H1 (cell line): ENCODE measurements at regions not wholly inside any gene's neighbourhood (a gene's known extent, or its start where the extent isn't known, plus 50 kb on each side); places are given as distances from the start of the nearest gene placed in this dataset.

Source experiments
- CTCF ChIA-PET: fragments of 300-600 bp; sonication (Branson Sonifier 250); formaldehyde crosslinking; loops from one replicate; lab custom pipeline; 2021; ENCODE audit not compliant: partially characterized antibody; lab: Charles Lee
- POLR2A ChIA-PET: fragments of 300-600 bp; sonication (Branson Sonifier 250); formaldehyde crosslinking; loops from one replicate; lab custom pipeline; 2021; ENCODE audit warnings: inconsistent platforms; ENCODE audit not compliant: partially characterized antibody; lab: Charles Lee
- DNase-seq, 2 experiments: peaks; one replicate each; pipeline versions ENCODE4 v3.0.0 to v3.0.0-alpha.2; 2010 to 2022; ENCODE audit warnings: low spot score in 2 of 2, low read depth in 1 of 2, mixed read lengths in 1 of 2
- FAIRE-seq: peaks from 2 replicates; lab custom pipeline; 2011; peaks lifted over from hg19 to GRCh38; lab: Jason Lieb, UNC
- H2AFZ ChIP-seq: 2 replicates; pipeline ENCODE4 v1.8.1; 2012; ENCODE audit warnings: low read length, inconsistent platforms
- H2AK5ac ChIP-seq: 2 replicates; pipeline ENCODE4 v1.6.1; 2013; ENCODE audit warnings: low read depth, low read length
- H2BK120ac ChIP-seq: replicated peaks from 2 replicates; pipeline ENCODE3; 2013; ENCODE audit warnings: low read depth, low read length, inconsistent platforms
- H2BK12ac ChIP-seq: 2 replicates; pipeline ENCODE4 v1.6.1; 2013; ENCODE audit warnings: low read depth, low read length
- H2BK15ac ChIP-seq: 2 replicates; pipeline ENCODE4 v1.6.1; 2013; ENCODE audit warnings: low read length
- H2BK20ac ChIP-seq: 2 replicates; pipeline ENCODE4 v1.6.1; 2013; ENCODE audit warnings: low read length
- H2BK5ac ChIP-seq: 2 replicates; pipeline ENCODE4 v1.6.1; 2013; ENCODE audit warnings: low read depth, low read length
- H3K14ac ChIP-seq: 2 replicates; pipeline ENCODE4 v1.6.1; 2013; ENCODE audit warnings: inconsistent platforms; ENCODE audit not compliant: insufficient read length
- H3K18ac ChIP-seq: 2 replicates; pipeline ENCODE4 v1.6.1; 2013; ENCODE audit warnings: low read length; ENCODE audit errors: extremely low read depth
- H3K23ac ChIP-seq: 2 replicates; pipeline ENCODE4 v1.6.1; 2013; ENCODE audit warnings: inconsistent platforms; ENCODE audit not compliant: insufficient read length
- H3K23me2 ChIP-seq: 2 replicates; pipeline ENCODE4 v1.6.1; 2013; ENCODE audit warnings: low read depth, low read length
- H3K27ac ChIP-seq: 2 replicates; pipeline ENCODE4 v1.6.1; 2011; ENCODE audit warnings: low read depth, low read length, inconsistent platforms
- H3K27me3 ChIP-seq, 4 experiments: replicated peaks in 1 of 4; 1 replicate in 1 of 4; 2 replicates in 3 of 4; pipeline versions ENCODE4 v1.6.1 to v1.8.1; 2011 to 2013; ENCODE audit warnings: low read length in 3 of 4, mild to moderate bottlenecking in 3 of 4, inconsistent platforms in 2 of 4, mixed read lengths in 2 of 4, moderate library complexity in 1 of 4; ENCODE audit not compliant: control insufficient read depth in 3 of 4, insufficient read depth in 3 of 4; ENCODE audit errors: extremely low read depth in 1 of 4
- H3K36me3 ChIP-seq, 4 experiments: 2 replicates each; pipeline versions ENCODE4 v1.6.1 to v1.8.1; 2011 to 2013; ENCODE audit warnings: mild to moderate bottlenecking in 4 of 4, low read length in 3 of 4, moderate library complexity in 2 of 4, control low read depth in 1 of 4, inconsistent platforms in 1 of 4; ENCODE audit not compliant: insufficient read depth in 4 of 4, control insufficient read depth in 2 of 4
- H3K4ac ChIP-seq: replicated peaks from 2 replicates; pipeline ENCODE3; 2013; ENCODE audit warnings: low read length, low read depth, mixed read lengths, inconsistent platforms; ENCODE audit not compliant: insufficient read length
- H3K4me1 ChIP-seq, 4 experiments: replicated peaks in 1 of 4; 1 replicate in 1 of 4; 2 replicates in 3 of 4; pipeline versions ENCODE4 v1.6.1 to v1.8.1; 2011 to 2013; ENCODE audit warnings: low read length in 3 of 4, inconsistent platforms in 2 of 4, mixed read lengths in 1 of 4; ENCODE audit not compliant: insufficient read depth in 4 of 4, control insufficient read depth in 3 of 4
- H3K4me2 ChIP-seq, 2 experiments: 2 replicates each; pipeline versions ENCODE4 v1.6.1 to v1.8.1; 2011 to 2013; ENCODE audit warnings: low read depth in 2 of 2, low read length in 2 of 2, control low read depth in 1 of 2, inconsistent platforms in 1 of 2, mild to moderate bottlenecking in 1 of 2; ENCODE audit not compliant: insufficient read depth in 1 of 2
- H3K4me3 ChIP-seq, 4 experiments: fragments of 200-600, 300-600 bp in 1 of 4; sonication (generic), shearing (Covaris generic), sonication (Bioruptor Twin) in 1 of 4; 2 replicates each; pipeline versions ENCODE4 v1.5.1 to v1.8.1; 2011 to 2016; ENCODE audit warnings: low read length in 4 of 4, low read depth in 3 of 4, control low read depth in 2 of 4, inconsistent platforms in 2 of 4, mild to moderate bottlenecking in 2 of 4, mixed read lengths in 1 of 4, moderate library complexity in 1 of 4; ENCODE audit not compliant: insufficient read depth in 2 of 4; ENCODE audit errors: extremely low read depth in 1 of 4
- H3K56ac ChIP-seq: replicated peaks from 2 replicates; pipeline ENCODE3; 2013; ENCODE audit warnings: low read depth, mild to moderate bottlenecking, mixed read lengths, low read length, inconsistent platforms; ENCODE audit not compliant: insufficient read length
- H3K79me1 ChIP-seq: 2 replicates; pipeline ENCODE4 v1.6.1; 2013; ENCODE audit warnings: low read depth, low read length, control low read depth
- H3K79me2 ChIP-seq, 2 experiments: 2 replicates each; pipeline versions ENCODE4 v1.6.1 to v1.8.1; 2012 to 2013; ENCODE audit warnings: low read length in 2 of 2, mild to moderate bottlenecking in 2 of 2, inconsistent platforms in 1 of 2; ENCODE audit not compliant: insufficient read depth in 2 of 2, control insufficient read depth in 1 of 2
- H3K9ac ChIP-seq, 4 experiments: replicated peaks in 1 of 4; 1 replicate in 1 of 4; 2 replicates in 3 of 4; pipeline versions ENCODE4 v1.6.1 to v1.8.1; 2011 to 2013; ENCODE audit warnings: low read depth in 3 of 4, low read length in 3 of 4, control low read depth in 2 of 4, mild to moderate bottlenecking in 2 of 4, moderate library complexity in 2 of 4, inconsistent platforms in 1 of 4; ENCODE audit errors: extremely low read depth in 1 of 4
- H3K9me3 ChIP-seq, 2 experiments: 2 replicates each; pipeline versions ENCODE4 v1.6.1 to v1.8.1; 2012 to 2013; ENCODE audit warnings: mild to moderate bottlenecking in 2 of 2, moderate library complexity in 2 of 2, control low read depth in 1 of 2, inconsistent platforms in 1 of 2, low read depth in 1 of 2, low read length in 1 of 2, mixed read lengths in 1 of 2; ENCODE audit not compliant: insufficient read depth in 2 of 2
- H4K20me1 ChIP-seq, 2 experiments: replicated peaks in 1 of 2; 2 replicates each; pipeline versions ENCODE3 to v1.8.1; 2011 to 2013; ENCODE audit warnings: inconsistent platforms in 2 of 2, low read length in 2 of 2, mild to moderate bottlenecking in 1 of 2; ENCODE audit not compliant: insufficient read depth in 2 of 2, control insufficient read depth in 1 of 2
- H4K5ac ChIP-seq: 2 replicates; pipeline ENCODE4 v1.6.1; 2013; ENCODE audit warnings: low read length, low read depth, mixed read lengths, inconsistent platforms; ENCODE audit not compliant: insufficient read length
- H4K8ac ChIP-seq: 2 replicates; pipeline ENCODE4 v1.8.0; 2013; ENCODE audit warnings: mild to moderate bottlenecking, moderate library complexity, low read length, inconsistent platforms; ENCODE audit not compliant: insufficient read depth; ENCODE audit errors: extremely low read depth
- H4K91ac ChIP-seq: replicated peaks from 2 replicates; pipeline ENCODE3; 2013; ENCODE audit warnings: low read length, mixed read lengths, inconsistent platforms; ENCODE audit not compliant: insufficient read length
- CBX8 ChIP-seq: fragments of 300-800, 300-1000 bp; sonication (generic); IDR thresholded peaks from 2 replicates; pipeline ENCODE4 v1.7.1; 2016; ENCODE audit warnings: low read depth, low read length, borderline replicate concordance
- FOSL1 ChIP-seq: IDR thresholded peaks from 2 replicates; pipeline ENCODE4 v1.6.1; 2011; ENCODE audit warnings: mild to moderate bottlenecking, low read depth, low read length, moderate library complexity; ENCODE audit not compliant: insufficient read depth
- GABPA ChIP-seq: IDR thresholded peaks from 2 replicates; pipeline ENCODE4 v1.6.1; 2011; ENCODE audit warnings: mild to moderate bottlenecking, low read length, moderate library complexity, borderline replicate concordance; ENCODE audit not compliant: insufficient read depth
- HDAC6 ChIP-seq: IDR thresholded peaks from one replicate; pipeline ENCODE4 v1.7.1; 2012; ENCODE audit warnings: low read depth, mild to moderate bottlenecking, inconsistent platforms, low read length, moderate library complexity
- JUN ChIP-seq: IDR thresholded peaks from 2 replicates; pipeline ENCODE4 v1.6.1; 2011; ENCODE audit warnings: low read depth, mild to moderate bottlenecking, improper control_type of control experiment, low read length
- JUND ChIP-seq: IDR thresholded peaks from 2 replicates; pipeline ENCODE4 v1.6.1; 2011; ENCODE audit warnings: mild to moderate bottlenecking, improper control_type of control experiment, low read length
- KDM5A ChIP-seq: fragments of 200-600 bp; IDR thresholded peaks from 2 replicates; pipeline ENCODE4 v1.7.1; 2012; ENCODE audit warnings: mild to moderate bottlenecking, low read length, inconsistent platforms, mixed read lengths
- POLR2A ChIP-seq, 2 experiments: IDR thresholded peaks; 1 replicate in 1 of 2; 2 replicates in 1 of 2; pipeline ENCODE4 v1.6.1; 2011; ENCODE audit warnings: low read depth in 2 of 2, low read length in 2 of 2, mild to moderate bottlenecking in 2 of 2; ENCODE audit errors: control extremely low read depth in 1 of 2
- SIRT6 ChIP-seq: IDR thresholded peaks from one replicate; pipeline ENCODE4 v1.7.1; 2012; ENCODE audit warnings: low read length, inconsistent platforms
- SP2 ChIP-seq: IDR thresholded peaks from 2 replicates; pipeline ENCODE4 v1.6.1; 2012; ENCODE audit warnings: mild to moderate bottlenecking, low read length, inconsistent platforms
- SUZ12 ChIP-seq: fragments of 200-600 bp; sonication (generic); IDR thresholded peaks from 2 replicates; pipeline ENCODE4 v1.6.1; 2012; ENCODE audit warnings: mild to moderate bottlenecking, inconsistent platforms, low read length, moderate library complexity, mixed read lengths
- TAF7 ChIP-seq: optimal IDR thresholded peaks from 2 replicates; pipeline ENCODE3; 2011; ENCODE audit warnings: low read depth, mild to moderate bottlenecking, inconsistent platforms, low read length, moderate library complexity, borderline replicate concordance
- USF2 ChIP-seq: IDR thresholded peaks from 2 replicates; pipeline ENCODE4 v1.6.1; 2011; ENCODE audit warnings: low read length, improper control_type of control experiment
- WGBS, 2 experiments: shearing (Covaris generic) in 1 of 2; methylation state at CpG; one replicate each; pipeline versions ENCODE4 v1.1.6 to v1.1.7; 2013 to 2015; ENCODE audit warnings: low lambda C conversion rate in 2 of 2, mixed read lengths in 2 of 2, inconsistent platforms in 1 of 2, low coverage in 1 of 2, missing lambda C conversion rate in 1 of 2; ENCODE audit not compliant: insufficient replicate concordance in 2 of 2, insufficient coverage in 1 of 2, insufficient read length in 1 of 2; ENCODE audit errors: extremely low coverage in 1 of 2, missing lambda C conversion rate in 1 of 2; 5-methylcytosine and 5-hydroxymethylcytosine counted together

- H2AK5ac ChIP-seq: no peak overlapping the region
- H2BK20ac ChIP-seq: no peak overlapping the region
- no peaks in the 10 kb centered on the region for H3K79me2 ChIP-seq
- FAIRE-seq: no peak
- H3K4me2 ChIP-seq: no peak overlapping the region
- no peaks in the 10 kb centered on the region for H3K79me1 ChIP-seq
- no peak overlapping the region for H2BK5ac ChIP-seq
- H3K9ac ChIP-seq: no peak overlapping the region
- H3K27ac ChIP-seq: no peak overlapping the region
- H2BK15ac ChIP-seq: no peak overlapping the region
- no peaks in the 10 kb centered on the region; a peak in 2 of 7 replicates for H3K4me1 ChIP-seq
- H4K91ac ChIP-seq: no peak overlapping the region
- no peak overlapping the region for H4K5ac ChIP-seq
- H3K9me3 ChIP-seq: no peaks in the 10 kb centered on the region
- 93% methylated on average over 7 of the region's 7 CpGs; no CpG with 5 or more reads in 1 of the 2 experiments for WGBS, 2 experiments
- H3K27me3 ChIP-seq: 0 out of 7 replicates have a peak, but pooled peaks cover 0 to 2% (median 0%) of the 10 kb centered on the region in 4 experiments
- peak in 1 of 2 experiments; percentile 10 for DNase-seq
- ChIA-PET CTCF (interaction anchor here (0.7 to 3.0 kb wide), 11 partner anchors 8 to 193 kb away, joined by 3 to 8 read pairs (median 3); no protein-coding TSS in a partner anchor), POLR2A (no interaction called here)
- no peaks in the 10 kb centered on the region for H4K20me1 ChIP-seq
- no peak overlapping the region for H2BK120ac ChIP-seq
- no peak overlapping the region for H3K23ac ChIP-seq
- no peak overlapping the region; the same call in 1 of the 2 replicates for H4K8ac ChIP-seq
- no peak overlapping the region for H2BK12ac ChIP-seq
- no peaks in the 10 kb centered on the region for H3K36me3 ChIP-seq
- H3K23me2 ChIP-seq: no peaks in the 10 kb centered on the region
- no peak overlapping the region for H3K56ac ChIP-seq
- H3K4me3 ChIP-seq: no peak overlapping the region
- no peak overlapping the region for H3K14ac ChIP-seq
- no peak overlapping the region for H2AFZ ChIP-seq
- no peak overlapping the region for H3K18ac ChIP-seq
- no peak overlapping the region for H3K4ac ChIP-seq
- TF ChIP-seq CBX8 (no peak), POLR2A (IDR thresholded peaks at IDR 0.05; ENCODE audit: control extremely low read depth in 1 of 2, low read depth in 2 of 2, low read length in 2 of 2) (no peak), USF2 (no peak), GABPA (no peak), HDAC6 (no peak), FOSL1 (no peak), SIRT6 (no peak), JUND (no peak), TAF7 (no peak), SUZ12 (no peak), KDM5A (no peak), JUN (no peak), SP2 (no peak)
Observed at GRCh38 chr10:47238331-47239095, 61.5 kb upstream of the GDF10 start.
